Loucy (cell line): ENCODE measurements at regions not wholly inside any gene's neighbourhood (a gene's known extent, or its start where the extent isn't known, plus 50 kb on each side); places are given as distances from the start of the nearest gene placed in this dataset.

ENCODE experiments used
- H2AFZ ChIP-seq: fragments of 200-600 bp; sonication (generic); 2 replicates; pipeline ENCODE4 v1.6.0; 2016; ENCODE audit warnings: antibody characterized with exemption, mild to moderate bottlenecking, low read length, moderate library complexity
- H3F3A ChIP-seq: fragments of 200-600 bp; 2 replicates; pipeline ENCODE4 v1.6.0; 2016; ENCODE audit warnings: antibody characterized with exemption, low read depth, mild to moderate bottlenecking
- H3K27me3 ChIP-seq: fragments of 200-600 bp; sonication (generic); 2 replicates; pipeline ENCODE4 v1.6.1; 2014; ENCODE audit warnings: low read length, mild to moderate bottlenecking; ENCODE audit not compliant: insufficient read depth, poor library complexity, severe bottlenecking
- H3K36me3 ChIP-seq: fragments of 200-600 bp; sonication (generic); 2 replicates; pipeline ENCODE4 v1.6.1; 2016; ENCODE audit warnings: low read length; ENCODE audit not compliant: insufficient read depth
- H3K4me1 ChIP-seq: fragments of 200-600 bp; sonication (generic); 2 replicates; pipeline ENCODE4 v1.5.1; 2014; ENCODE audit warnings: low read length, mild to moderate bottlenecking; ENCODE audit not compliant: insufficient read depth, poor library complexity, severe bottlenecking
- H3K4me2 ChIP-seq: fragments of 200-600 bp; sonication (generic); 2 replicates; pipeline ENCODE4 v1.6.0; 2014; ENCODE audit warnings: antibody characterized with exemption, low read length, low read depth, mild to moderate bottlenecking; ENCODE audit not compliant: poor library complexity, severe bottlenecking
- H3K4me3 ChIP-seq: fragments of 200-600 bp; sonication (generic); 2 replicates; pipeline ENCODE4 v1.5.1; 2014; ENCODE audit warnings: low read length, mild to moderate bottlenecking, mixed read lengths; ENCODE audit not compliant: poor library complexity, severe bottlenecking
- H3K79me2 ChIP-seq: fragments of 200-600 bp; sonication (generic); 2 replicates; pipeline ENCODE4 v1.6.1; 2014; ENCODE audit warnings: low read length; ENCODE audit not compliant: insufficient read depth
- H3K9ac ChIP-seq: fragments of 200-600 bp; sonication (generic); 2 replicates; pipeline ENCODE4 v1.6.0; 2014; ENCODE audit warnings: mild to moderate bottlenecking, low read depth, low read length, moderate library complexity; ENCODE audit not compliant: poor library complexity, severe bottlenecking
- H3K9me2 ChIP-seq: fragments of 200-600 bp; sonication (generic); replicated peaks from 2 replicates; pipeline ENCODE4 v1.6.1; 2016; ENCODE audit warnings: low read depth, low read length, mixed read lengths
- H3K9me3 ChIP-seq: fragments of 200-600 bp; sonication (generic); 2 replicates; pipeline ENCODE4 v1.6.1; 2014; ENCODE audit warnings: mild to moderate bottlenecking, antibody characterized with exemption, low read length, low read depth; ENCODE audit not compliant: insufficient read depth
- H4K20me1 ChIP-seq: fragments of 200-600 bp; sonication (generic); 2 replicates; pipeline ENCODE4 v1.6.0; 2014; ENCODE audit warnings: antibody characterized with exemption, low read length, mild to moderate bottlenecking; ENCODE audit not compliant: insufficient read depth, poor library complexity, severe bottlenecking
- EZH2phosphoT487 ChIP-seq: fragments of 200-600 bp; IDR thresholded peaks from 2 replicates; pipeline ENCODE4 v1.6.1; 2018; ENCODE audit warnings: antibody characterized with exemption, mild to moderate bottlenecking, moderate library complexity, borderline replicate concordance
- TF ChIP-seq, protein P1 (sequence below): fragments of 200-600 bp; sonication (generic); conservative IDR thresholded peaks from 2 replicates; pipeline ENCODE4 v1.5.1; 2014; ENCODE audit warnings: mild to moderate bottlenecking, antibody characterized with exemption, low read length

GRCh38 chr3:159792070-159792469 lies 196.6 kb upstream of the IL12A start:
- Histone ChIP-seq H3K36me3 (no peaks in the 10 kb centered on the region), H3K4me3 (no peak overlapping the region), H3K9me3 (no peaks in the 10 kb centered on the region), H3K27me3 (no peaks in the 10 kb centered on the region), H3K4me2 (no peak overlapping the region), H3K9ac (no peak overlapping the region), H3F3A (no peaks in the 10 kb centered on the region), H3K9me2 (no peaks in the 10 kb centered on the region), H4K20me1 (no peaks in the 10 kb centered on the region), H3K4me1 (no peaks in the 10 kb centered on the region), H3K79me2 (no peaks in the 10 kb centered on the region), H2AFZ (no peak overlapping the region)
- no peak for TF ChIP-seq EZH2phosphoT487

GRCh38 chr3:159795042-159795441 lies 193.6 kb upstream of the IL12A start:
- TF ChIP-seq, protein P1, sequence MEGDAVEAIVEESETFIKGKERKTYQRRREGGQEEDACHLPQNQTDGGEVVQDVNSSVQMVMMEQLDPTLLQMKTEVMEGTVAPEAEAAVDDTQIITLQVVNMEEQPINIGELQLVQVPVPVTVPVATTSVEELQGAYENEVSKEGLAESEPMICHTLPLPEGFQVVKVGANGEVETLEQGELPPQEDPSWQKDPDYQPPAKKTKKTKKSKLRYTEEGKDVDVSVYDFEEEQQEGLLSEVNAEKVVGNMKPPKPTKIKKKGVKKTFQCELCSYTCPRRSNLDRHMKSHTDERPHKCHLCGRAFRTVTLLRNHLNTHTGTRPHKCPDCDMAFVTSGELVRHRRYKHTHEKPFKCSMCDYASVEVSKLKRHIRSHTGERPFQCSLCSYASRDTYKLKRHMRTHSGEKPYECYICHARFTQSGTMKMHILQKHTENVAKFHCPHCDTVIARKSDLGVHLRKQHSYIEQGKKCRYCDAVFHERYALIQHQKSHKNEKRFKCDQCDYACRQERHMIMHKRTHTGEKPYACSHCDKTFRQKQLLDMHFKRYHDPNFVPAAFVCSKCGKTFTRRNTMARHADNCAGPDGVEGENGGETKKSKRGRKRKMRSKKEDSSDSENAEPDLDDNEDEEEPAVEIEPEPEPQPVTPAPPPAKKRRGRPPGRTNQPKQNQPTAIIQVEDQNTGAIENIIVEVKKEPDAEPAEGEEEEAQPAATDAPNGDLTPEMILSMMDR, result no peak
- no peak for TF ChIP-seq EZH2phosphoT487
- H3K79me2 ChIP-seq, result no peaks in the 10 kb centered on the region
- no peaks in the 10 kb centered on the region for H3K9me3 ChIP-seq
- no peaks in the 10 kb centered on the region for H4K20me1 ChIP-seq
- no peak overlapping the region for H3K9ac ChIP-seq
- no peaks in the 10 kb centered on the region for H3K36me3 ChIP-seq
- H3K4me1 ChIP-seq, result no peaks in the 10 kb centered on the region
- H3K9me2 ChIP-seq, result no peaks in the 10 kb centered on the region
- H3F3A ChIP-seq, result no peaks in the 10 kb centered on the region
- no peaks in the 10 kb centered on the region for H3K27me3 ChIP-seq
- H2AFZ ChIP-seq, result no peak overlapping the region
- no peak overlapping the region for H3K4me2 ChIP-seq
- H3K4me3 ChIP-seq, result no peak overlapping the region

GRCh38 chr3:159795681-159796175 lies 192.9 kb upstream of the IL12A start:
- H3K4me1 ChIP-seq, result no peaks in the 10 kb centered on the region

More at GRCh38 chr3:159795681-159796175, 192.9 kb upstream of the IL12A start:
- H3K79me2 ChIP-seq, result no peaks in the 10 kb centered on the region
- H3F3A ChIP-seq, result no peaks in the 10 kb centered on the region
- no peaks in the 10 kb centered on the region for H4K20me1 ChIP-seq
- H3K4me2 ChIP-seq, result no peak overlapping the region
- no peaks in the 10 kb centered on the region for H3K9me3 ChIP-seq
- H3K9ac ChIP-seq, result no peak overlapping the region
- H2AFZ ChIP-seq, result no peak overlapping the region
- no peaks in the 10 kb centered on the region for H3K9me2 ChIP-seq
- H3K27me3 ChIP-seq, result no peaks in the 10 kb centered on the region
- no peak for TF ChIP-seq EZH2phosphoT487
- TF ChIP-seq, protein P1, result no peak
- no peak overlapping the region for H3K4me3 ChIP-seq
- H3K36me3 ChIP-seq, result no peaks in the 10 kb centered on the region
